Subcutaneous abdominal adipose tissue (tissue), 5 donors: ENCODE measurements at regions not wholly inside any gene's neighbourhood (a gene's known extent, or its start where the extent isn't known, plus 50 kb on each side); places are given as distances from the start of the nearest gene placed in this dataset.

Source experiments
- H3K27ac ChIP-seq: one replicate; pipeline ENCODE4 v1.7.0; 2013; ENCODE audit warnings: low read depth, mild to moderate bottlenecking, inconsistent platforms, low read length, moderate library complexity
- H3K27me3 ChIP-seq, 5 donors: one replicate each; pipeline ENCODE4 v1.7.0; 2013; ENCODE audit warnings: low read length in 5 of 5, inconsistent platforms in 1 of 5; ENCODE audit not compliant: control insufficient read depth in 5 of 5, insufficient read depth in 4 of 5
- H3K36me3 ChIP-seq, 5 donors: one replicate each; pipeline ENCODE4 v1.7.0; 2013; ENCODE audit warnings: low read length in 5 of 5; ENCODE audit not compliant: control insufficient read depth in 5 of 5, insufficient read depth in 5 of 5
- H3K4me1 ChIP-seq, 5 donors: one replicate each; pipeline ENCODE4 v1.7.0; 2013; ENCODE audit warnings: low read length in 5 of 5, mild to moderate bottlenecking in 3 of 5, moderate library complexity in 1 of 5; ENCODE audit not compliant: control insufficient read depth in 5 of 5, insufficient read depth in 5 of 5
- H3K4me3 ChIP-seq, 5 donors: one replicate each; pipeline ENCODE4 v1.7.0; 2013; ENCODE audit warnings: low read length in 5 of 5, low read depth in 1 of 5
- H3K9ac ChIP-seq, 5 donors: one replicate each; pipeline ENCODE4 v1.7.0; 2013; ENCODE audit warnings: low read length in 5 of 5, mild to moderate bottlenecking in 4 of 5, moderate library complexity in 3 of 5
- H3K9me3 ChIP-seq, 5 donors: one replicate each; pipeline ENCODE4 v1.7.0; 2013; ENCODE audit warnings: low read length in 5 of 5; ENCODE audit not compliant: control insufficient read depth in 5 of 5
- donor health status: healthy.
- donor health status: healthy.
- donor health status: healthy.
- donor health status: healthy.
- donor health status: healthy.

DNA sequence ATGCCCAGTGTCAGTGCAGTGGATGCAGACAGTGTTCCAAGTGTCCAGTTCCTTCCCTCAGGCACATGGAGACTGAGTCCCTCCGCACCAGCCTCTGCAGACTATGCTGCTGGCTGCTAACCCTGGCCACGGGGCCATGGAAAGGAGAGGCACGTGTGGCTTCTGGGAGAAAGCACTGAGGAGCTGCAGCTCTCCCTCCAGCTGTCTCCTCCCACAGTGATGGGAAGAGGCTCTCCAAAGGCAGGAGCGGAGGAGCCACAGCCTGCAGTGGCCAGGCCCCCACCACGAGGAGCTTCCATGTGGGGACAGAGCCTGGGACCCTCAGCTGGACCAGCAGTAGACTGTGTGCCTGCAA lies 141.1 kb downstream of the NDUFA10 start:
- peaks cover 15 to 32% (median 20%) of the 10 kb centered on the region in 5 donors for H3K9me3 ChIP-seq
- H3K27ac ChIP-seq, result no peak overlapping the region
- no peaks in the 10 kb centered on the region for H3K36me3 ChIP-seq
- no peak overlapping the region for H3K9ac ChIP-seq
- H3K4me3 ChIP-seq, result peak overlapping the region in 2 of 5 donors; percentile 4 to 20
- peaks cover 0 to 8% (median 0%) of the 10 kb centered on the region in 5 donors for H3K27me3 ChIP-seq
- H3K4me1 ChIP-seq, result peaks cover 0 to 17% (median 10%) of the 10 kb centered on the region in 5 donors

GRCh38 chr2:239883326-239884050 lies 141.7 kb downstream of the NDUFA10 start:
- peak overlapping the region in 1 of 5 donors; percentile 20 for H3K4me3 ChIP-seq
- H3K27ac ChIP-seq, result no peak overlapping the region
- peaks cover 0 to 17% (median 10%) of the 10 kb centered on the region in 5 donors for H3K4me1 ChIP-seq
- H3K27me3 ChIP-seq, result peaks cover 0 to 8% (median 0%) of the 10 kb centered on the region in 5 donors
- no peak overlapping the region for H3K9ac ChIP-seq
- H3K36me3 ChIP-seq, result no peaks in the 10 kb centered on the region
- H3K9me3 ChIP-seq, result peaks cover 15 to 32% (median 20%) of the 10 kb centered on the region in 5 donors

DNA sequence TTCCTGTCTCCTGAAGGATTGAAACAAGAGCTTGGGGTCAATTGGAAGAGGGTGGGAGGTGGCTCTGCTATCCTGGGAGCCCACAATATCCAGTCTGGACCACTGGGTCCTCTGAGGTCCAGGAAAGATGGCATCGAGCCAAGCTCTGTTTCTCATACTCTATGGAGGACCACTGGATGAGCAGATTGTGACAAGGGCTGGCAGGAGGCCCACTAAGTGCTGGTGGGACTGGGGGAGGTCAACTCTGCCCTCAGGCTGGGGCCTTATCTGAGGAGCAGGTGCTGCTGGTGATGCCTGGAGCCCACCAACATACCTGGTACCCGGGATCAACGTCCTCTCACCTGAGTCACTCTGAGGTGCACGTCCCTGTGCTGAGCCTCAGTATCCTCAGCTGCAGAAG lies 142.4 kb downstream of the NDUFA10 start:
- H3K4me3 ChIP-seq, result no peak overlapping the region
- H3K36me3 ChIP-seq, result no peaks in the 10 kb centered on the region
- H3K9me3 ChIP-seq, result peaks cover 15 to 32% (median 20%) of the 10 kb centered on the region in 5 donors
- H3K27me3 ChIP-seq, result peaks cover 0 to 8% (median 0%) of the 10 kb centered on the region in 5 donors
- H3K4me1 ChIP-seq, result peaks cover 0 to 17% (median 10%) of the 10 kb centered on the region in 5 donors
- H3K9ac ChIP-seq, result no peak overlapping the region
- H3K27ac ChIP-seq, result no peak overlapping the region

DNA sequence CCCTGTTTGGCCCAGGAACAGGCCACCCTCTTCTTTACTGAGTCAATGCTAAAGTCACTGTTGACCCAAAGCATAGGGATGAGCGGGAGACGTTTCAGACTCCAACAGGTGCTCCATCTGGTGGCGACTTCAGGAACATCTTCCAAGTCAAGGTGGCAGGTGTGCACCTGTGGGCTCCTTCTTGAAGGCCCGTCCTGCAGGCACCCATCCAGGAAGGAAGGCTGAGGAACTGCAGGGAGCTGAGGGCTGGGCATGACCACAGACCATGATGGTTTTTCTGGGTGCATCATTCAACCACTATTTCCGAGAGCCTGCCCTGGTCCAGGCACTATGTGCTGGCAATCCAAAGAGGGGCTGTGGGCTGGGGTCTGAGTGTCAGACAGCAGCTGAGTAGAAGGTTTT lies 142.8 kb downstream of the NDUFA10 start:
- no peak overlapping the region for H3K9ac ChIP-seq

GRCh38 chr2:239881561-239882320 lies 143.4 kb downstream of the NDUFA10 start:
- H3K4me3 ChIP-seq, result peak overlapping the region in 2 of 5 donors; percentile 20 to 27
- no peaks in the 10 kb centered on the region for H3K36me3 ChIP-seq
- H3K27ac ChIP-seq, result no peak overlapping the region
- H3K27me3 ChIP-seq, result peaks cover 0 to 8% (median 0%) of the 10 kb centered on the region in 5 donors
- H3K9me3 ChIP-seq, result peaks cover 13 to 30% (median 20%) of the 10 kb centered on the region in 5 donors
- H3K4me1 ChIP-seq, result peaks cover 0 to 17% (median 10%) of the 10 kb centered on the region in 5 donors
- no peak overlapping the region for H3K9ac ChIP-seq

More for the DNA sequence above, 142.8 kb downstream of the NDUFA10 start:
- Histone ChIP-seq H3K4me1 (peaks cover 0 to 17% (median 10%) of the 10 kb centered on the region in 5 donors), H3K27me3 (peaks cover 0 to 8% (median 0%) of the 10 kb centered on the region in 5 donors), H3K27ac (no peak overlapping the region), H3K36me3 (no peaks in the 10 kb centered on the region), H3K4me3 (no peak overlapping the region), H3K9me3 (peaks cover 15 to 32% (median 20%) of the 10 kb centered on the region in 5 donors)

DNA sequence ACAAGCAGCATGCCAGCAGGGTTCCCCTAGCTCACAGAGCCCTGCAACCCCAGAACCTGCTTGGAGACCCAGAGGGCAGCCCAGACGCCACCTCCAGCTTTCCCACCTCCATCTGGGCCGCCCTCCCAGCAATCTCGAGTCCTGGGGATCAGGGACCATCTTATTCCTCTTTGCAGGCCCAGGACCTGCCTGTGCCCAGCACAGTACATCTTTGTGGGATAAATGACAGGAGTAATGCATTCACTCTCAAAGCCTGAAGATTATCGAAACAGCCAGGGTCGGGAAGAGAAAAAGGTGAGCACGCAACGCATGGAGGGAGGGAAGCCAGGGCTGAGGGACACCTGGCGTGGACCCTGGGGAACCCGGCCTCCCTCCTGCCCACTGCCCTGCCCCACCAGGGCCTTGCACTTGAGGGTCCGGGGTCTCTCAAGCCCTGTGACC lies 144.1 kb downstream of the NDUFA10 start:
- Histone ChIP-seq H3K27ac (no peak overlapping the region), H3K27me3 (peaks cover 0 to 8% (median 0%) of the 10 kb centered on the region in 5 donors), H3K9ac (no peak overlapping the region)

DNA sequence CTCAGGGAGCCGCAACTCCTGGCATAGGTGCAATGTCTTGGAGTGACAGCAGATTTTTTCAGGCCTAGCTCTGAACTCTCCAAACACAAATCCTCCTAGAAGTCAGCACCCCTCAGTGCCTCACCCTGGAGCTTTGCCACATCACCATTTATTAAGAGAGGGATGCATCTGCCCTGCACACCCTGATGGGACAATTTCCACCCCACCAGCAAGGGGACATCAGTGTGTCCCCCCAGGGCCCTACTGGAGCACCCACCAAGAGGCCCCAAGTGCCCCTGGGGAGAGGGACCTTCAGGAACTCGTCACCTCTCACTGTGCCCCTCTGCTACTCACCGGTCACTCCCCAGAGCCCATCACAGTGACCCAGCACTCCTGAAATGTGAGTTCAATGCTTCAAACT lies 144.7 kb downstream of the NDUFA10 start:
- Histone ChIP-seq H3K27me3 (peaks cover 0 to 8% (median 0%) of the 10 kb centered on the region in 5 donors), H3K27ac (no peak overlapping the region), H3K4me1 (peaks cover 0 to 17% (median 10%) of the 10 kb centered on the region in 5 donors), H3K9me3 (peaks cover 9 to 18% (median 18%) of the 10 kb centered on the region in 5 donors), H3K4me3 (no peak overlapping the region), H3K9ac (no peak overlapping the region), H3K36me3 (no peaks in the 10 kb centered on the region)

More for the DNA sequence above, 144.1 kb downstream of the NDUFA10 start:
- Histone ChIP-seq H3K9me3 (peaks cover 9 to 23% (median 19%) of the 10 kb centered on the region in 5 donors), H3K36me3 (no peaks in the 10 kb centered on the region), H3K4me1 (peaks cover 0 to 17% (median 10%) of the 10 kb centered on the region in 5 donors), H3K4me3 (no peak overlapping the region)

DNA sequence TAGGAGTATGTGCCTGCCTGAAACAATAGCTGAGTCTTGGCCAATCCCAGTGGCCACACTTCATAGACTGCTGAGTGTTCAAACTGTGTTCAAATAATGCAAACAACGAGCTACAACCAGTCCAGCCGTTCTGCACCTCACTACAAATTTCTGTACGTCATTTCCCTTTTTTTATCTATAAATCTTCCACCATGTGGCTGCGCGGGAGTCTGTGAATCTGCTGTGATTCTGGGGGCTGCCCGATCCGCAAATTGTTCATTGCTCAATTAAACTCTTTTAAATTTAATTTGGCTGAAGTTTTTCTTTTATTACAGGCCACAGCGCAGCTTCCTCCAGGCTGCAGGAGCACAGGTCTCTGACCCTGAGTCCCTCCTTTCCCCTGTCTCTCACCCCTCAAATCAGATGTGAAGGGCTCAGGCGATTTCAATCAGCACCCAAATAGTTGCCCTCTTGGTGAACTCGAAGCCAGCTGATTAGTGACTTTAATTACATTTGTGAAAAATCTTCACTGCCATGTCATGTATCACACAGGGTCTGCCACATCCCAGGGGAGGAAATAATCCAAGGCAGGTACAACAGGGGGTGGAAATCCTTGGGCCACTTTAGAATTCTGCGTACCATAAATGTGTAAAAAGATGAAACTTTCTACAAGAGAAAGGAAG lies 145.6 kb downstream of the NDUFA10 start:
- H3K4me1 ChIP-seq, result peaks cover 0 to 17% (median 10%) of the 10 kb centered on the region in 5 donors
- peaks cover 5 to 10% (median 9%) of the 10 kb centered on the region in 5 donors for H3K9me3 ChIP-seq
- H3K27me3 ChIP-seq, result peaks cover 0 to 8% (median 2%) of the 10 kb centered on the region in 5 donors
- H3K4me3 ChIP-seq, result no peak overlapping the region
- no peaks in the 10 kb centered on the region for H3K36me3 ChIP-seq
- no peak overlapping the region for H3K9ac ChIP-seq
- H3K27ac ChIP-seq, result no peak overlapping the region

GRCh38 chr2:239878686-239879085 lies 146.5 kb downstream of the NDUFA10 start:
- peaks cover 0 to 8% (median 2%) of the 10 kb centered on the region in 5 donors for H3K27me3 ChIP-seq
- peaks cover 0 to 17% (median 11%) of the 10 kb centered on the region in 5 donors for H3K4me1 ChIP-seq
- H3K36me3 ChIP-seq, result no peaks in the 10 kb centered on the region
- peaks cover 0 to 3% (median 2%) of the 10 kb centered on the region in 5 donors for H3K9me3 ChIP-seq
- H3K9ac ChIP-seq, result no peak overlapping the region
- H3K27ac ChIP-seq, result no peak overlapping the region
- no peak overlapping the region for H3K4me3 ChIP-seq
